HepG2 (cell line): ENCODE measurements at regions not wholly inside any gene's neighbourhood (a gene's known extent, or its start where the extent isn't known, plus 50 kb on each side); places are given as distances from the start of the nearest gene placed in this dataset.

Source experiments
- ARNT2 ChIP-seq: sonication (generic); formaldehyde crosslinking; IDR thresholded peaks from 2 replicates; pipeline ENCODE4 v1.8.0; 2022; ENCODE audit warnings: mild to moderate bottlenecking, low read depth, missing genetic modification reagents, moderate library complexity
- ATF6 ChIP-seq: sonication (generic); formaldehyde crosslinking; conservative IDR thresholded peaks from 2 replicates; pipeline ENCODE4 v1.4.0; 2020; ENCODE audit warnings: missing genetic modification reagents
- ATRX ChIP-seq: sonication (generic); formaldehyde crosslinking; IDR thresholded peaks from 2 replicates; pipeline ENCODE4 v1.4.0; 2020; ENCODE audit warnings: missing genetic modification reagents, borderline replicate concordance
- HIVEP1 ChIP-seq: sonication (generic); formaldehyde crosslinking; IDR thresholded peaks from 2 replicates; pipeline ENCODE4 v1.4.0; 2020; ENCODE audit warnings: mild to moderate bottlenecking, missing genetic modification reagents
- KDM5A ChIP-seq: fragments of 200-600 bp; sonication (generic); IDR thresholded peaks from 2 replicates; pipeline ENCODE4 v1.7.0; 2018; ENCODE audit warnings: antibody characterized with exemption, mild to moderate bottlenecking, low read length, borderline replicate concordance
- MAFK ChIP-seq, 2 experiments: IDR thresholded peaks in 1 of 2; conservative IDR thresholded peaks in 1 of 2; 2 replicates each; pipeline ENCODE4 v1.6.1; 2011; ENCODE audit warnings: improper control_type of control experiment in 2 of 2, low read length in 2 of 2
- STAG1 ChIP-seq: sonication (generic); formaldehyde crosslinking; IDR thresholded peaks from 2 replicates; pipeline ENCODE4 v1.4.0; 2020; ENCODE audit warnings: missing genetic modification reagents
- TAF1 ChIP-seq: sonication (generic); formaldehyde crosslinking; IDR thresholded peaks from 2 replicates; pipeline ENCODE4 v1.4.0; 2020; ENCODE audit warnings: missing genetic modification reagents
- TP53 ChIP-seq: sonication (generic); formaldehyde crosslinking; conservative IDR thresholded peaks from 2 replicates; pipeline ENCODE4 v1.4.0; 2020; ENCODE audit warnings: missing genetic modification reagents
- ZFP1 ChIP-seq: IDR thresholded peaks from 2 replicates; pipeline ENCODE4 v1.6.1; 2016
- ZNF367 ChIP-seq: sonication (generic); formaldehyde crosslinking; IDR thresholded peaks from 2 replicates; pipeline ENCODE4 v1.4.0; 2020; ENCODE audit warnings: missing genetic modification reagents, borderline replicate concordance
- ZNF609 ChIP-seq: sonication (generic); formaldehyde crosslinking; IDR thresholded peaks from 2 replicates; pipeline ENCODE4 v1.4.0; 2020; ENCODE audit warnings: mild to moderate bottlenecking, missing genetic modification reagents, borderline replicate concordance
- ZNF660 ChIP-seq: sonication (generic); formaldehyde crosslinking; IDR thresholded peaks from 2 replicates; pipeline ENCODE4 v1.5.1; 2020; ENCODE audit warnings: mild to moderate bottlenecking, low read depth, missing genetic modification reagents, borderline replicate concordance
- ZNF687 ChIP-seq: sonication (generic); formaldehyde crosslinking; IDR thresholded peaks from 2 replicates; pipeline ENCODE4 v1.5.1; 2020; ENCODE audit warnings: mild to moderate bottlenecking, missing genetic modification reagents, moderate library complexity
- ZNF761 ChIP-seq: sonication (generic); formaldehyde crosslinking; conservative IDR thresholded peaks from 2 replicates; pipeline ENCODE4 v1.4.0; 2020; ENCODE audit warnings: mild to moderate bottlenecking, missing genetic modification reagents
- TF ChIP-seq, protein P1 (sequence below): sonication (generic); formaldehyde crosslinking; IDR thresholded peaks from 2 replicates; pipeline ENCODE4 v1.4.0; 2020; ENCODE audit warnings: missing genetic modification reagents, mild to moderate bottlenecking, borderline replicate concordance

GRCh38 chr3:72462595-72463011, 385.6 kb downstream of the SHQ1 start (continued):
- TF ChIP-seq ATF6 (CRISPR knock-in tag) (no peak), TAF1 (CRISPR knock-in tag) (no peak), ZNF367 (CRISPR knock-in tag) (no peak), KDM5A (no peak), STAG1 (peak; percentile 35), ZNF687 (CRISPR knock-in tag) (peak; percentile 54; the same call in 1 of the 2 replicates), ARNT2 (CRISPR knock-in tag) (no peak), TP53 (CRISPR knock-in tag) (no peak), ZNF609 (CRISPR knock-in tag) (peak; percentile 73; the same call in 1 of the 2 replicates), ATRX (CRISPR knock-in tag) (no peak), ZNF761 (CRISPR knock-in tag) (no peak), MAFK (conservative IDR thresholded peaks at IDR 0.05 in 1 of 2, IDR thresholded peaks at IDR 0.05 in 1 of 2; ENCODE audit: low read length in 2 of 2) (no peak), ZFP1 (CRISPR knock-in tag) (0 out of 2 replicates have a peak, but pooled peaks have one; percentile 34), ZNF660 (no peak), HIVEP1 (CRISPR knock-in tag) (no peak)
- TF ChIP-seq, protein P1, sequence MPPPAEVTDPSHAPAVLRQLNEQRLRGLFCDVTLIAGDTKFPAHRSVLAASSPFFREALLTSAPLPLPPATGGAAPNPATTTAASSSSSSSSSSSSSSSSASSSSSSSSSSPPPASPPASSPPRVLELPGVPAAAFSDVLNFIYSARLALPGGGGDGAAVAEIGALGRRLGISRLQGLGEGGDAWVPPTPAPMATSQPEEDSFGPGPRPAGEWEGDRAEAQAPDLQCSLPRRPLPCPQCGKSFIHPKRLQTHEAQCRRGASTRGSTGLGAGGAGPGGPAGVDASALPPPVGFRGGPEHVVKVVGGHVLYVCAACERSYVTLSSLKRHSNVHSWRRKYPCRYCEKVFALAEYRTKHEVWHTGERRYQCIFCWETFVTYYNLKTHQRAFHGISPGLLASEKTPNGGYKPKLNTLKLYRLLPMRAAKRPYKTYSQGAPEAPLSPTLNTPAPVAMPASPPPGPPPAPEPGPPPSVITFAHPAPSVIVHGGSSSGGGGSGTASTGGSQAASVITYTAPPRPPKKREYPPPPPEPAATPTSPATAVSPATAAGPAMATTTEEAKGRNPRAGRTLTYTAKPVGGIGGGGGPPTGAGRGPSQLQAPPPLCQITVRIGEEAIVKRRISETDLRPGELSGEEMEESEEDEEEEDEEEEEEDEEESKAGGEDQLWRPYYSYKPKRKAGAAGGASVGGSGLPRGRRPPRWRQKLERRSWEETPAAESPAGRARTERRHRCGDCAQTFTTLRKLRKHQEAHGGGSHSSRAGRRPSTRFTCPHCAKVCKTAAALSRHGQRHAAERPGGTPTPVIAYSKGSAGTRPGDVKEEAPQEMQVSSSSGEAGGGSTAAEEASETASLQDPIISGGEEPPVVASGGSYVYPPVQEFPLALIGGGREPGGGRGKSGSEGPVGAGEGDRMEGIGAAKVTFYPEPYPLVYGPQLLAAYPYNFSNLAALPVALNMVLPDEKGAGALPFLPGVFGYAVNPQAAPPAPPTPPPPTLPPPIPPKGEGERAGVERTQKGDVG (CRISPR knock-in tag) = no peak
